C4-2B (cell line): ENCODE measurements at regions not wholly inside any gene's neighbourhood (a gene's known extent, or its start where the extent isn't known, plus 50 kb on each side); places are given as distances from the start of the nearest gene placed in this dataset.

ENCODE experiments used
- CTCF ChIP-seq: fragments of 450-650 bp; conservative IDR thresholded peaks from 2 replicates; pipeline ENCODE4 v1.5.1; 2017; ENCODE audit warnings: mild to moderate bottlenecking
- ZFX ChIP-seq: fragments of 450-650 bp; IDR thresholded peaks from 2 replicates; pipeline ENCODE4 v1.6.1; 2017

GRCh38 chr1:219372916-219373615 lies 199.4 kb downstream of the LYPLAL1 start:
- no peak for TF ChIP-seq CTCF
- TF ChIP-seq ZFX = no peak
